Panc1 (cell line): ENCODE measurements at regions not wholly inside any gene's neighbourhood (a gene's known extent, or its start where the extent isn't known, plus 50 kb on each side); places are given as distances from the start of the nearest gene placed in this dataset.

ENCODE experiments used
- ATAC-seq: fragments of 200-7000 bp; cut with Tn5 transposase; 2 replicates; pipeline ENCODE4 v1.9.1; 2020; ENCODE audit warnings: mild to moderate bottlenecking, moderate library complexity
- BruUV-seq: library from RNA; stranded (reverse); fragments of 400-500 nt; replicated peaks from 2 replicates; lab custom pipeline; 2021; lab: Mats Ljungman, UMichigan
- CTCF ChIA-PET: fragments of 300-600 bp; sonication (Branson Sonifier 250); formaldehyde crosslinking; loops from one replicate; lab custom pipeline; 2022; ENCODE audit warnings: antibody characterized with exemption; lab: Charles Lee
- POLR2A ChIA-PET: fragments of 300-600 bp; sonication (Branson Sonifier 250); formaldehyde crosslinking; loops from one replicate; lab custom pipeline; 2022; ENCODE audit warnings: antibody characterized with exemption; lab: Charles Lee
- DNase-seq: peaks from one replicate; pipeline ENCODE4 v3.0.0-alpha.2; 2010; ENCODE audit warnings: low read depth, low spot score
- H3K27ac ChIP-seq: 2 replicates; pipeline ENCODE4 v1.5.1; 2011; ENCODE audit warnings: mild to moderate bottlenecking, low read length, inconsistent platforms
- H3K27me3 ChIP-seq: fragments of 200-500 bp; sonication (Bioruptor generic); 2 replicates; pipeline ENCODE4 v1.6.0; 2014; ENCODE audit warnings: low read length, inconsistent platforms; ENCODE audit not compliant: control insufficient read depth, insufficient read depth
- H3K36me3 ChIP-seq: fragments of 200-500 bp; sonication (Bioruptor generic); 2 replicates; pipeline ENCODE4 v1.5.1; 2014; ENCODE audit warnings: inconsistent platforms, mild to moderate bottlenecking, low read length, moderate library complexity; ENCODE audit not compliant: control insufficient read depth, insufficient read depth
- H3K4me1 ChIP-seq: 2 replicates; pipeline ENCODE4 v1.5.1; 2011; ENCODE audit warnings: inconsistent platforms, mild to moderate bottlenecking, low read length, moderate library complexity; ENCODE audit not compliant: control insufficient read depth, insufficient read depth
- H3K4me3 ChIP-seq, 2 experiments: 2 replicates each; pipeline ENCODE4 v1.5.1; 2011 to 2012; ENCODE audit warnings: low read depth in 2 of 2, low read length in 2 of 2, mild to moderate bottlenecking in 2 of 2, inconsistent platforms in 1 of 2, moderate library complexity in 1 of 2
- H3K9me3 ChIP-seq: fragments of 200-500 bp; sonication (Bioruptor generic); 2 replicates; pipeline ENCODE4 v1.5.1; 2014; ENCODE audit warnings: low read depth, mild to moderate bottlenecking, inconsistent platforms, low read length, moderate library complexity; ENCODE audit not compliant: control insufficient read depth, insufficient read depth
- CTCF ChIP-seq: fragments of 450-650 bp; IDR thresholded peaks from 2 replicates; pipeline ENCODE4 v1.5.1; 2017; ENCODE audit warnings: mild to moderate bottlenecking
- POLR2AphosphoS5 ChIP-seq: IDR thresholded peaks from 2 replicates; pipeline ENCODE4 v1.6.1; 2012; ENCODE audit warnings: mild to moderate bottlenecking, low read depth, low read length, moderate library complexity
- REST ChIP-seq, 2 experiments: IDR thresholded peaks; 2 replicates each; pipeline ENCODE4 v1.6.1; 2011 to 2012; ENCODE audit warnings: low read depth in 2 of 2, control low read depth in 1 of 2, low read length in 1 of 2, mild to moderate bottlenecking in 1 of 2, moderate library complexity in 1 of 2; ENCODE audit not compliant: insufficient read depth in 1 of 2
- SIN3A ChIP-seq: IDR thresholded peaks from 2 replicates; pipeline ENCODE4 v1.6.1; 2012; ENCODE audit warnings: low read depth, mild to moderate bottlenecking, low read length, moderate library complexity, borderline replicate concordance; ENCODE audit not compliant: insufficient read depth
- TCF7L2 ChIP-seq: IDR thresholded peaks from 2 replicates; pipeline ENCODE4 v1.6.1; 2011; ENCODE audit warnings: mild to moderate bottlenecking, low read depth, low read length, inconsistent platforms
- in situ Hi-C: cut with HindIII; loops from 2 replicates; pipeline ENCODE4 v1.10.0; 2016; ENCODE audit warnings: low sequenced_read_pairs, low pct_unique_long_range_greater_than_20kb
- intact Hi-C: fragments of 100-400 bp; cut with micrococcal nuclease; formaldehyde crosslinking; loops from one replicate; pipeline ENCODE4 v1.10.0; 2022; ENCODE audit not compliant: unreplicated experiment

GRCh38 chr10:2670864-2671263, 396.5 kb upstream of the PFKP start:
- Histone ChIP-seq H3K4me3 (no peak overlapping the region), H3K4me1 (no peaks in the 10 kb centered on the region), H3K27me3 (no peaks in the 10 kb centered on the region), H3K36me3 (no peaks in the 10 kb centered on the region), H3K9me3 (no peaks in the 10 kb centered on the region), H3K27ac (no peak overlapping the region)
- TF ChIP-seq POLR2AphosphoS5 (no peak), SIN3A (no peak), CTCF (no peak)
- intact Hi-C loops = no loop called here
- ChIA-PET CTCF (no interaction called here), POLR2A (no interaction called here)
- DNase-seq (no peak), ATAC-seq (no peak)
- in situ Hi-C loops = no loop called here
- no TSS peak for BruUV-seq

GRCh38 chr10:2665772-2666171, 401.6 kb upstream of the PFKP start:
- no TSS peak for BruUV-seq
- in situ Hi-C loops = no loop called here
- ATAC-seq = no peak

More at GRCh38 chr10:2665772-2666171, 401.6 kb upstream of the PFKP start:
- no peak overlapping the region for H3K4me3 ChIP-seq
- no peak for TF ChIP-seq TCF7L2
- TF ChIP-seq REST (IDR thresholded peaks at IDR 0.05; ENCODE audit: insufficient read depth in 1 of 2, low read depth in 2 of 2, low read length in 1 of 2) = no peak
- no peak for TF ChIP-seq SIN3A
- no peak for TF ChIP-seq CTCF
- TF ChIP-seq POLR2AphosphoS5 = no peak
- H3K27ac ChIP-seq = no peak overlapping the region
- intact Hi-C loops = no loop called here
- DNase-seq = no peak
- H3K4me1 ChIP-seq = no peaks in the 10 kb centered on the region
- no peaks in the 10 kb centered on the region for H3K9me3 ChIP-seq
- H3K36me3 ChIP-seq = no peaks in the 10 kb centered on the region
- ChIA-PET POLR2A (no interaction called here), CTCF (no interaction called here)
- H3K27me3 ChIP-seq = no peaks in the 10 kb centered on the region
